ENCODE measurements at regions not wholly inside any gene's neighbourhood (a gene's known extent, or its start where the extent isn't known, plus 50 kb on each side); places are given as distances from the start of the nearest gene placed in this dataset.

DNA sequence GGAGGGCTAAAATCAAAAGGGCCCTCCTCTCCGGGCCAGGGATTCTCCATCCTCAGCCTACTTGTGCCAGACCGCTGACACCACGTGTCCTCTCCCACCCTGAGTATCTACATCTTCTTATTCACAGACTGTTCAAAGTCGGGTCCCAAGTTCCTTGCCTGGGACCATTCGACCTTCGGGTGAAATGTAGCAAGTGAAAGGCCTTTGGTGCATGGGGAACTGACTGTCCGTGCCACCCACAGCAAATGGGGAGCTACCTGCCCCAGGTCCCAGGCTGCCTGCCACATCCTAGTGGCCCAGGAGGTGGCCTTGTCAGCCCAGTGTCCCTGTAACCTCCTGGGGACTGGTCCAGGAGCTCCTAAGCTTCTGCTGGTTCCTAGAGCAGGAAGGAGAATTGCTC is 67.3 kb downstream of the RTL6 start:
- WGBS, 2 donors = 86 to 92% methylated on average over 7 of the region's 7 CpGs
- DNase-seq (ENCODE audit: low spot score in 2 of 2) = no peak
- TF ChIP-seq POLR2A (IDR thresholded peaks at IDR 0.05) = no peak
- no peak for TF ChIP-seq CTCF (IDR thresholded peaks at IDR 0.05)
- no peak for TF ChIP-seq EP300 (IDR thresholded peaks at IDR 0.05)
- Histone ChIP-seq H3K4me1 (no peaks in the 10 kb centered on the region), H3K9me3 (no peaks in the 10 kb centered on the region), H3K27ac (no peak overlapping the region), H3K36me3 (no peaks in the 10 kb centered on the region), H3K27me3 (peaks cover 0 to 3% of the 10 kb centered on the region in 2 donors), H3K4me3 (no peak overlapping the region)

GRCh38 chr22:44429941-44430587 is 68.0 kb downstream of the RTL6 start:
- no peaks in the 10 kb centered on the region for H3K9me3 ChIP-seq
- no peak overlapping the region for H3K4me3 ChIP-seq
- H3K36me3 ChIP-seq = no peaks in the 10 kb centered on the region
- H3K27me3 ChIP-seq = peaks cover 0 to 3% of the 10 kb centered on the region in 2 donors
- no peak overlapping the region for H3K27ac ChIP-seq
- DNase-seq (ENCODE audit: low spot score in 2 of 2) = no peak
- TF ChIP-seq EP300 (IDR thresholded peaks at IDR 0.05) (no peak), POLR2A (IDR thresholded peaks at IDR 0.05) (no peak), CTCF (IDR thresholded peaks at IDR 0.05) (no peak)
- no peaks in the 10 kb centered on the region for H3K4me1 ChIP-seq
- WGBS, 2 donors = 82 to 87% methylated on average over 16 of the region's 16 CpGs

DNA sequence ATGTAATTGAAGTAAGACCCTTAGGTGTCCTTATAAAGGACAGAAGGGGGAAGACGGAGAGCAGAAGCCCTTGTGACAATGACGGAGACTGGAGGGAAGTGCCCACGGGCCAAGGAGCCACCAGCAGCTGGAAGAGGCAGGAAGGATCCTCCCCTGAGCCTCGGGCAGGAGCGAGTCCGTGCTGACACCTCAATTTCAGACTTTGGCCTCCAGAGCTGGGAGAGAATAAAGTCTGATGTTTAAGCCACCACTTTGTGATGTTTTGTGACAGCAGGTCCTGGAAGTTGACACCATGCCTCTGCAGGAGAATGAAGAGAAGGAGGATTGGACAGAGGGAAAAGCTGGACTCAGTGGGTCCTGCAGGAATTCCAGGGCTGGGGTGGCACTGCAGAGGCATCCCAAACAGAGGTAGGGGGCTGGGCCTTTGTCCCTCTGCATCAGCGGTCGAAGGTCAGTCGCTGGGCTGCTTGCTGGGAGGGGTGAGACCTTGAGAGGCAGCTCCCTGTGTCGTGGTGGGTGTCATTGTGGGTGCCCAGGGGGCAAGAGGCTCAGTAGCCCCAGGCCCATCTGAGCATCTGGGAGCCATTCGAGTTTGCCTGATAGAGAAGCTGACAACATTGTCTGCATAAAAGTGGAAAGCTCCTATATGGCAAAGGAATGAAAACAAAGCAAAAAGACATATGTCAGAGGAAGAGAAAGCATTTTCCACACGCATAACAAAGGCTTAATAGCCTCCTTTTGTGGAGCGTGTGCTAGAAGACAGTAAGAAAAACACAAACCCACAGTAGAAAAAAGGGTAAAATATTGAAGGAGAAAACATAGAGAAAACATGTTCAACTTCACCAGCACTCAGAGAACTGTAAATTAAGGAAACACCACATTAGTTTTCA is 68.8 kb downstream of the RTL6 start:
- H3K4me1 ChIP-seq = no peaks in the 10 kb centered on the region
- no peak overlapping the region for H3K4me3 ChIP-seq
- H3K9me3 ChIP-seq = no peaks in the 10 kb centered on the region
- no peaks in the 10 kb centered on the region for H3K36me3 ChIP-seq
- no peak for DNase-seq (ENCODE audit: low spot score in 2 of 2)
- peaks cover 0 to 3% of the 10 kb centered on the region in 2 donors for H3K27me3 ChIP-seq
- WGBS, 2 donors = 60 to 68% methylated on average over 13 of the region's 13 CpGs
- H3K27ac ChIP-seq = no peak overlapping the region
- no peak for TF ChIP-seq POLR2A (IDR thresholded peaks at IDR 0.05)
- TF ChIP-seq CTCF (IDR thresholded peaks at IDR 0.05) = no peak

DNA sequence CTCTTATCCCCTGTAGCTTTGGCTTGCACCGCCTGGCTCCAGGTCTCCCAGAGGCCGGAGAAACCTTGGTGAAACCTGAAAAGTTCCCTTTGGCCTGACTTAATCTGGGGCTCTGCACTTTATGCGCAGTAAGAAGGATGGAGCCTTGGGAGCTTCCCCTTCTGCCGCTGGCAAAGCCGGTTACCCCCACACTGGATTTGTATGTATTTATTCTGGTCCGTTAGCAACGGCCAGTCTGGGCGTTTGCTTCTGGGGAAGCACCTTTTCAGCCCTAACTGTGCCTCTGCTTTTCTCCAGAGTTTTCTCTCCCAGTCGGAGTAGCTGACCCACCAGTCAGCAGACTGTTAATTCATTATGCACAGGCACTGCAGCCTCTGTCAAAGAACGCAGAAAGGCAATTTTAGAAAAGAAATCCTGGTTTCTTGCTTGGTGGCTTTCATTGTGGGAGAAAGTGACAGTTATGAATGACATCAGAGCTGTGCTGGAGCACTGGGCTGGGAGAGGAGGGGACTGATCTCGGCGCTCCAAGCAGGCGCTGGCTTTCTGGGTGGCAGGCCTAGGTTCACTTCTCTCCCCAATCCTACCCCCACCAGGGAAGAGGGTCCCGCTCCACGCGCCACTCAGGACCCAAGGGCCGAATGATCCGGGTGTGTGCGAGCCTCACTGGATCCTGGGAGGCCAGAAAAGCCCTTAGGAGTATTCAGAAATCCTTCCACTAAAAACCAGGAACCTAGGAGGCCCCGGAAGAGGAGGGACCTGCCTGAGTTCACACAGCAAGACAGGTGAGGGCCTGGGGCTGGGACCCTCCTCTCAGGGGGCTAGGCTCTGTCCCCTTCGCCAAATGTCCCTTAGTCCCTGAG is 70.2 kb downstream of the RTL6 start:
- no peak for TF ChIP-seq EP300 (IDR thresholded peaks at IDR 0.05)
- no peak for TF ChIP-seq CTCF (IDR thresholded peaks at IDR 0.05)
- no peak for TF ChIP-seq POLR2A (IDR thresholded peaks at IDR 0.05)
- H3K4me3 ChIP-seq = no peak overlapping the region

More for the DNA sequence above, 70.2 kb downstream of the RTL6 start:
- 67% methylated on average over 20 to 21 of the region's 21 CpGs for WGBS, 2 donors
- Histone ChIP-seq H3K27me3 (peaks cover 0 to 3% of the 10 kb centered on the region in 2 donors), H3K27ac (no peak overlapping the region), H3K36me3 (no peaks in the 10 kb centered on the region), H3K9me3 (no peaks in the 10 kb centered on the region), H3K4me1 (no peaks in the 10 kb centered on the region)
- no peak for DNase-seq (ENCODE audit: low spot score in 2 of 2)

Data from tibial nerve (tissue), 4 donors.